Endothelial cell (in vitro differentiated cells): ENCODE measurements at regions not wholly inside any gene's neighbourhood (a gene's known extent, or its start where the extent isn't known, plus 50 kb on each side); places are given as distances from the start of the nearest gene placed in this dataset.

Experiments
- DNase-seq: peaks from one replicate; pipeline ENCODE4 v3.0.0; 2021; ENCODE audit warnings: low spot score
- H3K27ac Mint-ChIP-seq: one replicate; pipeline ENCODE4 v1.8.0; 2021; ENCODE audit warnings: mixed read lengths, inconsistent platforms; ENCODE audit not compliant: unreplicated experiment
- H3K27me3 Mint-ChIP-seq: one replicate; pipeline ENCODE4 v1.8.0; 2021; ENCODE audit warnings: mild to moderate bottlenecking, moderate library complexity, mixed read lengths, inconsistent platforms; ENCODE audit not compliant: unreplicated experiment
- H3K36me3 Mint-ChIP-seq: one replicate; pipeline ENCODE4 v1.8.0; 2021; ENCODE audit warnings: mild to moderate bottlenecking, low read depth, mixed read lengths, inconsistent platforms; ENCODE audit not compliant: unreplicated experiment
- H3K4me1 Mint-ChIP-seq: one replicate; pipeline ENCODE4 v1.8.0; 2021; ENCODE audit warnings: mild to moderate bottlenecking, mixed read lengths, inconsistent platforms; ENCODE audit not compliant: unreplicated experiment
- H3K4me3 Mint-ChIP-seq: one replicate; pipeline ENCODE4 v1.8.0; 2021; ENCODE audit warnings: mild to moderate bottlenecking, mixed read lengths, inconsistent platforms; ENCODE audit not compliant: unreplicated experiment
- H3K9me3 Mint-ChIP-seq: one replicate; pipeline ENCODE4 v1.8.0; 2021; ENCODE audit warnings: mixed read lengths, inconsistent platforms; ENCODE audit not compliant: unreplicated experiment
- CTCF ChIP-seq: fragments of 200-600 bp; sonication (generic); IDR thresholded peaks from one replicate; pipeline ENCODE4 v1.5.0; 2021; ENCODE audit warnings: antibody characterized with exemption; ENCODE audit not compliant: unreplicated experiment

GRCh38 chr1:218499911-218500310 lies 154.8 kb downstream of the TGFB2 start:
- DNase-seq = no peak
- peaks cover 1% of the 10 kb centered on the region for H3K27me3 Mint-ChIP-seq
- no peak for TF ChIP-seq CTCF
- no peaks in the 10 kb centered on the region for H3K9me3 Mint-ChIP-seq
- H3K4me1 Mint-ChIP-seq = no peaks in the 10 kb centered on the region
- H3K27ac Mint-ChIP-seq = no peak overlapping the region
- no peaks in the 10 kb centered on the region for H3K36me3 Mint-ChIP-seq
- H3K4me3 Mint-ChIP-seq = no peak overlapping the region

GRCh38 chr1:218501161-218501560 lies 156.0 kb downstream of the TGFB2 start:
- H3K27ac Mint-ChIP-seq = no peak overlapping the region
- no peak for TF ChIP-seq CTCF
- H3K36me3 Mint-ChIP-seq = no peaks in the 10 kb centered on the region
- no peak for DNase-seq
- no peak overlapping the region for H3K4me3 Mint-ChIP-seq
- H3K9me3 Mint-ChIP-seq = peaks cover 7% of the 10 kb centered on the region
- H3K27me3 Mint-ChIP-seq = peaks cover 1% of the 10 kb centered on the region
- H3K4me1 Mint-ChIP-seq = no peaks in the 10 kb centered on the region

GRCh38 chr1:218502383-218502782 lies 157.2 kb downstream of the TGFB2 start:
- Mint-ChIP-seq H3K4me1 (no peaks in the 10 kb centered on the region), H3K27ac (no peak overlapping the region), H3K4me3 (no peak overlapping the region), H3K9me3 (peaks cover 18% of the 10 kb centered on the region), H3K27me3 (peaks cover 1% of the 10 kb centered on the region), H3K36me3 (peaks cover 9% of the 10 kb centered on the region)
- DNase-seq = no peak
- TF ChIP-seq CTCF = no peak

- peaks cover 1% of the 10 kb centered on the region for H3K27me3 Mint-ChIP-seq
- H3K4me3 Mint-ChIP-seq = no peak overlapping the region
- no peaks in the 10 kb centered on the region for H3K4me1 Mint-ChIP-seq
- DNase-seq = no peak
- peaks cover 20% of the 10 kb centered on the region for H3K9me3 Mint-ChIP-seq
- H3K36me3 Mint-ChIP-seq = peaks cover 9% of the 10 kb centered on the region
- no peak for TF ChIP-seq CTCF
- no peak overlapping the region for H3K27ac Mint-ChIP-seq
Measured at GRCh38 chr1:218503102-218503501, 158.0 kb downstream of the TGFB2 start.

GRCh38 chr1:218507355-218508002 lies 162.3 kb downstream of the TGFB2 start:
- Mint-ChIP-seq H3K4me1 (no peaks in the 10 kb centered on the region), H3K4me3 (peak overlapping the region; percentile 15)

More at GRCh38 chr1:218507355-218508002, 162.3 kb downstream of the TGFB2 start:
- Mint-ChIP-seq H3K27ac (no peak overlapping the region), H3K9me3 (peaks cover 29% of the 10 kb centered on the region), H3K27me3 (no peaks in the 10 kb centered on the region), H3K36me3 (peaks cover 9% of the 10 kb centered on the region)
- no peak for DNase-seq
- TF ChIP-seq CTCF = no peak
